HEK293 (cell line): ENCODE measurements at regions not wholly inside any gene's neighbourhood (a gene's known extent, or its start where the extent isn't known, plus 50 kb on each side); places are given as distances from the start of the nearest gene placed in this dataset.
A peak's percentile ranks its signal among the peaks of the same experiment; 100 is the strongest.

ENCODE experiments used
- YY1 ChIP-seq: fragments of 450-650 bp; formaldehyde crosslinking; IDR thresholded peaks from 2 replicates; pipeline ENCODE4 v1.5.1; 2018; ENCODE audit warnings: missing biosample characterization, missing genetic modification characterization
- YY2 ChIP-seq: fragments of 450-650 bp; formaldehyde crosslinking; IDR thresholded peaks from 2 replicates; pipeline ENCODE4 v1.5.1; 2016; ENCODE audit warnings: missing biosample characterization, missing genetic modification characterization
- ZNF112 ChIP-seq: fragments of 450-650 bp; formaldehyde crosslinking; IDR thresholded peaks from 2 replicates; pipeline ENCODE4 v1.5.0; 2017; ENCODE audit warnings: missing biosample characterization, missing genetic modification characterization
- ZNF121 ChIP-seq: fragments of 450-650 bp; formaldehyde crosslinking; IDR thresholded peaks from 2 replicates; pipeline ENCODE4 v1.5.1; 2016; ENCODE audit warnings: missing biosample characterization, missing genetic modification characterization
- ZNF132 ChIP-seq: fragments of 450-650 bp; formaldehyde crosslinking; IDR thresholded peaks from 2 replicates; pipeline ENCODE4 v1.5.1; 2017; ENCODE audit warnings: missing biosample characterization, missing genetic modification characterization, borderline replicate concordance
- ZNF24 ChIP-seq: fragments of 450-650 bp; formaldehyde crosslinking; IDR thresholded peaks from 2 replicates; pipeline ENCODE4 v1.5.1; 2016; ENCODE audit warnings: missing biosample characterization, missing genetic modification characterization
- ZNF274 ChIP-seq, 2 experiments: fragments of 200-500 bp in 1 of 2; fragments of 450-650 bp in 1 of 2; sonication (Bioruptor generic) in 1 of 2; formaldehyde crosslinking in 1 of 2; IDR thresholded peaks; 2 replicates each; pipeline versions ENCODE4 v1.5.1 to v1.6.1; 2014 to 2016; ENCODE audit warnings: borderline replicate concordance in 1 of 2, inconsistent platforms in 1 of 2, low read length in 1 of 2, missing biosample characterization in 1 of 2, missing genetic modification characterization in 1 of 2
- ZNF335 ChIP-seq: fragments of 450-650 bp; formaldehyde crosslinking; conservative IDR thresholded peaks from 2 replicates; pipeline ENCODE4 v1.5.1; 2016; ENCODE audit warnings: missing biosample characterization, missing genetic modification characterization
- ZNF48 ChIP-seq: fragments of 450-650 bp; formaldehyde crosslinking; IDR thresholded peaks from 2 replicates; pipeline ENCODE4 v1.5.1; 2016; ENCODE audit warnings: missing biosample characterization, missing genetic modification characterization
- TF ChIP-seq, protein P1 (sequence below): fragments of 450-650 bp; formaldehyde crosslinking; IDR thresholded peaks from 2 replicates; pipeline ENCODE4 v1.5.1; 2016; ENCODE audit warnings: missing biosample characterization, missing genetic modification characterization, borderline replicate concordance
- TF ChIP-seq, protein P2 (sequence below): fragments of 450-650 bp; formaldehyde crosslinking; IDR thresholded peaks from 2 replicates; pipeline ENCODE4 v1.5.1; 2016; ENCODE audit warnings: missing biosample characterization, missing genetic modification characterization
- TF ChIP-seq, protein P3 (sequence below): fragments of 450-650 bp; formaldehyde crosslinking; optimal IDR thresholded peaks from 2 replicates; pipeline ENCODE3; 2016; ENCODE audit warnings: missing biosample characterization, mild to moderate bottlenecking, missing genetic modification characterization
- TF ChIP-seq, protein P4 (sequence below): fragments of 450-650 bp; formaldehyde crosslinking; IDR thresholded peaks from 2 replicates; pipeline ENCODE4 v1.5.1; 2017; ENCODE audit warnings: missing biosample characterization, missing genetic modification characterization
- TF ChIP-seq, protein P5 (sequence below): fragments of 450-650 bp; formaldehyde crosslinking; IDR thresholded peaks from 2 replicates; pipeline ENCODE4 v1.5.1; 2016; ENCODE audit warnings: missing biosample characterization, missing genetic modification characterization, low read depth

DNA sequence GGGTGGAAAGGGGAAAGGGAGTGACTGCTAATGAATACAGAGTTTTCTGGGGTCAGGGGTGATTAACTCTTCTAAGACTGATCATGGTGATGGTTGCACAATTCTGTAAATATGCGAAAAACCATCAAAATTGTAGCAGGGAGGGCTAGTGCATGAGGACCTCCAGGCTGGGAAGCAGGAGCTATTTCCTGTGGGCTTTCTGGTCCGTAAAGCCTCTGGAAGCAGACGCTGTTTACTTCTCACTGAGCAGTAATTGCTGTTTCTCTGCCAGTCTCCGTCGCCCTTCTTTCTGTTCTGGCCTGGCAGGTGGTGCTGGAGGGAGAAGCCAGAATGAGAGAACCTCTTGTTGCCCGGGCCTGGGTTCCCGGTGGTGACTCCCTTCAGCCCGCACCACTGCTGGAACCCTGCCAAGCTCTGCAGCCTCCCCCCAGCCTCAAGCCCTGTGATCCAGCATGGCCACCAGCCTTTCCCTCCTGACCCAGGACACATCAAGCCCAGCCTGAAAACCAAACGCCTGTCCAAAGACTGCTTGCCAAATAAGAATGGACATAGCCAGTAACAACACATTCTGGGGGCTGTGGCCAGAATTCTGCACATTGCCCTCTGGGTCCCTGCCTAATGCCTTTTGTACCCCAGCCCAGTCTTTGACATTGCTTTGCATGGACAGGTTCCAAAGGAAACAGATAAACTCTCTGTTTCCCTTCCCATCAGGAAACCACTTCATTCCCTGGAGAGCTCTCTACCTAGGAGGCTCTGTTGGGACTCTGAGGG lies 201.0 kb upstream of the NAV2 start:
- TF ChIP-seq, protein P1, sequence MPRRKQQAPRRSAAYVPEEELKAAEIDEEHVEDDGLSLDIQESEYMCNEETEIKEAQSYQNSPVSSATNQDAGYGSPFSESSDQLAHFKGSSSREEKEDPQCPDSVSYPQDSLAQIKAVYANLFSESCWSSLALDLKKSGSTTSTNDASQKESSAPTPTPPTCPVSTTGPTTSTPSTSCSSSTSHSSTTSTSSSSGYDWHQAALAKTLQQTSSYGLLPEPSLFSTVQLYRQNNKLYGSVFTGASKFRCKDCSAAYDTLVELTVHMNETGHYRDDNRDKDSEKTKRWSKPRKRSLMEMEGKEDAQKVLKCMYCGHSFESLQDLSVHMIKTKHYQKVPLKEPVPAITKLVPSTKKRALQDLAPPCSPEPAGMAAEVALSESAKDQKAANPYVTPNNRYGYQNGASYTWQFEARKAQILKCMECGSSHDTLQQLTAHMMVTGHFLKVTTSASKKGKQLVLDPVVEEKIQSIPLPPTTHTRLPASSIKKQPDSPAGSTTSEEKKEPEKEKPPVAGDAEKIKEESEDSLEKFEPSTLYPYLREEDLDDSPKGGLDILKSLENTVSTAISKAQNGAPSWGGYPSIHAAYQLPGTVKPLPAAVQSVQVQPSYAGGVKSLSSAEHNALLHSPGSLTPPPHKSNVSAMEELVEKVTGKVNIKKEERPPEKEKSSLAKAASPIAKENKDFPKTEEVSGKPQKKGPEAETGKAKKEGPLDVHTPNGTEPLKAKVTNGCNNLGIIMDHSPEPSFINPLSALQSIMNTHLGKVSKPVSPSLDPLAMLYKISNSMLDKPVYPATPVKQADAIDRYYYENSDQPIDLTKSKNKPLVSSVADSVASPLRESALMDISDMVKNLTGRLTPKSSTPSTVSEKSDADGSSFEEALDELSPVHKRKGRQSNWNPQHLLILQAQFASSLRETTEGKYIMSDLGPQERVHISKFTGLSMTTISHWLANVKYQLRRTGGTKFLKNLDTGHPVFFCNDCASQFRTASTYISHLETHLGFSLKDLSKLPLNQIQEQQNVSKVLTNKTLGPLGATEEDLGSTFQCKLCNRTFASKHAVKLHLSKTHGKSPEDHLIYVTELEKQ (tag by site-specific recombination): no peak
- TF ChIP-seq, protein P2, sequence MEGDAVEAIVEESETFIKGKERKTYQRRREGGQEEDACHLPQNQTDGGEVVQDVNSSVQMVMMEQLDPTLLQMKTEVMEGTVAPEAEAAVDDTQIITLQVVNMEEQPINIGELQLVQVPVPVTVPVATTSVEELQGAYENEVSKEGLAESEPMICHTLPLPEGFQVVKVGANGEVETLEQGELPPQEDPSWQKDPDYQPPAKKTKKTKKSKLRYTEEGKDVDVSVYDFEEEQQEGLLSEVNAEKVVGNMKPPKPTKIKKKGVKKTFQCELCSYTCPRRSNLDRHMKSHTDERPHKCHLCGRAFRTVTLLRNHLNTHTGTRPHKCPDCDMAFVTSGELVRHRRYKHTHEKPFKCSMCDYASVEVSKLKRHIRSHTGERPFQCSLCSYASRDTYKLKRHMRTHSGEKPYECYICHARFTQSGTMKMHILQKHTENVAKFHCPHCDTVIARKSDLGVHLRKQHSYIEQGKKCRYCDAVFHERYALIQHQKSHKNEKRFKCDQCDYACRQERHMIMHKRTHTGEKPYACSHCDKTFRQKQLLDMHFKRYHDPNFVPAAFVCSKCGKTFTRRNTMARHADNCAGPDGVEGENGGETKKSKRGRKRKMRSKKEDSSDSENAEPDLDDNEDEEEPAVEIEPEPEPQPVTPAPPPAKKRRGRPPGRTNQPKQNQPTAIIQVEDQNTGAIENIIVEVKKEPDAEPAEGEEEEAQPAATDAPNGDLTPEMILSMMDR (tag by site-specific recombination): no peak
- TF ChIP-seq YY1 (tag by site-specific recombination): no peak
- TF ChIP-seq, protein P3, sequence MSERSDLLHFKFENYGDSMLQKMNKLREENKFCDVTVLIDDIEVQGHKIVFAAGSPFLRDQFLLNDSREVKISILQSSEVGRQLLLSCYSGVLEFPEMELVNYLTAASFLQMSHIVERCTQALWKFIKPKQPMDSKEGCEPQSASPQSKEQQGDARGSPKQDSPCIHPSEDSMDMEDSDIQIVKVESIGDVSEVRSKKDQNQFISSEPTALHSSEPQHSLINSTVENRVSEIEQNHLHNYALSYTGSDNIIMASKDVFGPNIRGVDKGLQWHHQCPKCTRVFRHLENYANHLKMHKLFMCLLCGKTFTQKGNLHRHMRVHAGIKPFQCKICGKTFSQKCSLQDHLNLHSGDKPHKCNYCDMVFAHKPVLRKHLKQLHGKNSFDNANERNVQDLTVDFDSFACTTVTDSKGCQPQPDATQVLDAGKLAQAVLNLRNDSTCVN: no peak
- TF ChIP-seq ZNF24 (tag by site-specific recombination): no peak
- TF ChIP-seq, protein P4, sequence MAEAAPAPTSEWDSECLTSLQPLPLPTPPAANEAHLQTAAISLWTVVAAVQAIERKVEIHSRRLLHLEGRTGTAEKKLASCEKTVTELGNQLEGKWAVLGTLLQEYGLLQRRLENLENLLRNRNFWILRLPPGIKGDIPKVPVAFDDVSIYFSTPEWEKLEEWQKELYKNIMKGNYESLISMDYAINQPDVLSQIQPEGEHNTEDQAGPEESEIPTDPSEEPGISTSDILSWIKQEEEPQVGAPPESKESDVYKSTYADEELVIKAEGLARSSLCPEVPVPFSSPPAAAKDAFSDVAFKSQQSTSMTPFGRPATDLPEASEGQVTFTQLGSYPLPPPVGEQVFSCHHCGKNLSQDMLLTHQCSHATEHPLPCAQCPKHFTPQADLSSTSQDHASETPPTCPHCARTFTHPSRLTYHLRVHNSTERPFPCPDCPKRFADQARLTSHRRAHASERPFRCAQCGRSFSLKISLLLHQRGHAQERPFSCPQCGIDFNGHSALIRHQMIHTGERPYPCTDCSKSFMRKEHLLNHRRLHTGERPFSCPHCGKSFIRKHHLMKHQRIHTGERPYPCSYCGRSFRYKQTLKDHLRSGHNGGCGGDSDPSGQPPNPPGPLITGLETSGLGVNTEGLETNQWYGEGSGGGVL (tag by site-specific recombination): peak; percentile 54
- TF ChIP-seq ZNF274 (IDR thresholded peaks at IDR 0.05; ENCODE audit: low read length): no peak
- no peak for TF ChIP-seq ZNF274 (tag by site-specific recombination; IDR thresholded peaks at IDR 0.05; ENCODE audit: borderline replicate concordance)
- TF ChIP-seq YY2: 0 out of 2 replicates have a peak, but pooled peaks have one; percentile 32
- TF ChIP-seq ZNF132 (tag by site-specific recombination): no peak
- no peak for TF ChIP-seq ZNF335 (tag by site-specific recombination)
- TF ChIP-seq ZNF121 (tag by site-specific recombination): no peak
- TF ChIP-seq ZNF48 (tag by site-specific recombination): no peak
- TF ChIP-seq, protein P5, sequence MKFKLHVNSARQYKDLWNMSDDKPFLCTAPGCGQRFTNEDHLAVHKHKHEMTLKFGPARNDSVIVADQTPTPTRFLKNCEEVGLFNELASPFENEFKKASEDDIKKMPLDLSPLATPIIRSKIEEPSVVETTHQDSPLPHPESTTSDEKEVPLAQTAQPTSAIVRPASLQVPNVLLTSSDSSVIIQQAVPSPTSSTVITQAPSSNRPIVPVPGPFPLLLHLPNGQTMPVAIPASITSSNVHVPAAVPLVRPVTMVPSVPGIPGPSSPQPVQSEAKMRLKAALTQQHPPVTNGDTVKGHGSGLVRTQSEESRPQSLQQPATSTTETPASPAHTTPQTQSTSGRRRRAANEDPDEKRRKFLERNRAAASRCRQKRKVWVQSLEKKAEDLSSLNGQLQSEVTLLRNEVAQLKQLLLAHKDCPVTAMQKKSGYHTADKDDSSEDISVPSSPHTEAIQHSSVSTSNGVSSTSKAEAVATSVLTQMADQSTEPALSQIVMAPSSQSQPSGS (tag by site-specific recombination): no peak
- TF ChIP-seq ZNF112 (tag by site-specific recombination): no peak
